ENCODE measurements at regions not wholly inside any gene's neighbourhood (a gene's known extent, or its start where the extent isn't known, plus 50 kb on each side); places are given as distances from the start of the nearest gene placed in this dataset.

GRCh38 chr2:45121236-45121927 lies 112.1 kb upstream of the SIX2 start:
- Histone ChIP-seq H3K79me2 (ENCODE audit: control insufficient read depth, insufficient read depth, low read length) (no peaks in the 10 kb centered on the region), H3K36me3 (ENCODE audit: control insufficient read depth in 2 of 2, extremely low read depth in 1 of 2, insufficient read depth in 2 of 2, low read length in 2 of 2) (no peaks in the 10 kb centered on the region), H3K4me2 (ENCODE audit: control insufficient read depth, extremely low read depth, insufficient read depth, low read depth, low read length) (no peak overlapping the region), H3K27ac (ENCODE audit: control insufficient read depth, insufficient read depth, low read length) (no peak overlapping the region), H3K9me1 (ENCODE audit: control insufficient read depth, extremely low read depth, insufficient read depth, low read length) (no peaks in the 10 kb centered on the region), H3K27me3 (ENCODE audit: control insufficient read depth, extremely low read depth, insufficient read depth, low read length) (peaks cover 8% of the 10 kb centered on the region), H3K4me3 (ENCODE audit: control insufficient read depth in 2 of 3, extremely low read depth in 1 of 3, insufficient read depth in 2 of 3, low read depth in 1 of 3, low read length in 3 of 3) (no peak overlapping the region), H2AFZ (ENCODE audit: control insufficient read depth, low read length) (no peak overlapping the region), H4K20me1 (ENCODE audit: control insufficient read depth, extremely low read depth, insufficient read depth, low read length) (no peaks in the 10 kb centered on the region), H3K4me1 (ENCODE audit: control insufficient read depth, extremely low read depth, insufficient read depth, low read length) (peaks cover 5% of the 10 kb centered on the region), H3K9me3 (ENCODE audit: control insufficient read depth, low read depth, low read length) (no peaks in the 10 kb centered on the region), H3K9ac (ENCODE audit: control insufficient read depth, extremely low read depth, insufficient read depth, low read length) (no peak overlapping the region)
- TF ChIP-seq EZH2 (IDR thresholded peaks at IDR 0.05; ENCODE audit: low read length) (no peak), CTCF (optimal IDR thresholded peaks at IDR 0.05 in 1 of 3, IDR thresholded peaks at IDR 0.05 in 1 of 3, conservative IDR thresholded peaks at IDR 0.05 in 1 of 3; ENCODE audit: extremely low read depth in 1 of 3, insufficient read depth in 2 of 3, low read length in 3 of 3) (no peak)
- dilution Hi-C loops (cut with MboI; ENCODE audit: extremely low pct_ligation_motif_present, low sequenced_read_pairs): no loop called here
- DNase-seq (ENCODE audit: low read depth, low spot score) (no peak), FAIRE-seq (no peak)

- H4K20me1 ChIP-seq (ENCODE audit: control insufficient read depth, extremely low read depth, insufficient read depth, low read length): no peaks in the 10 kb centered on the region
- no peaks in the 10 kb centered on the region for H3K36me3 ChIP-seq (ENCODE audit: control insufficient read depth in 2 of 2, extremely low read depth in 1 of 2, insufficient read depth in 2 of 2, low read length in 2 of 2)
- FAIRE-seq: no peak
- no peak for DNase-seq (ENCODE audit: low read depth, low spot score)
- peaks cover 8% of the 10 kb centered on the region for H3K27me3 ChIP-seq (ENCODE audit: control insufficient read depth, extremely low read depth, insufficient read depth, low read length)
- dilution Hi-C loops (cut with MboI; ENCODE audit: extremely low pct_ligation_motif_present, low sequenced_read_pairs): no loop called here
- H3K9ac ChIP-seq (ENCODE audit: control insufficient read depth, extremely low read depth, insufficient read depth, low read length): no peak overlapping the region
- H3K27ac ChIP-seq (ENCODE audit: control insufficient read depth, insufficient read depth, low read length): no peak overlapping the region
- H3K4me3 ChIP-seq (ENCODE audit: control insufficient read depth in 2 of 3, extremely low read depth in 1 of 3, insufficient read depth in 2 of 3, low read depth in 1 of 3, low read length in 3 of 3): no peak overlapping the region
- peaks cover 5% of the 10 kb centered on the region for H3K4me1 ChIP-seq (ENCODE audit: control insufficient read depth, extremely low read depth, insufficient read depth, low read length)
- no peaks in the 10 kb centered on the region for H3K9me3 ChIP-seq (ENCODE audit: control insufficient read depth, low read depth, low read length)
- H3K9me1 ChIP-seq (ENCODE audit: control insufficient read depth, extremely low read depth, insufficient read depth, low read length): no peaks in the 10 kb centered on the region
- H3K79me2 ChIP-seq (ENCODE audit: control insufficient read depth, insufficient read depth, low read length): no peaks in the 10 kb centered on the region
- TF ChIP-seq CTCF (optimal IDR thresholded peaks at IDR 0.05 in 1 of 3, IDR thresholded peaks at IDR 0.05 in 1 of 3, conservative IDR thresholded peaks at IDR 0.05 in 1 of 3; ENCODE audit: extremely low read depth in 1 of 3, insufficient read depth in 2 of 3, low read length in 3 of 3) (no peak), EZH2 (IDR thresholded peaks at IDR 0.05; ENCODE audit: low read length) (no peak)
- no peak overlapping the region for H2AFZ ChIP-seq (ENCODE audit: control insufficient read depth, low read length)
- no peak overlapping the region for H3K4me2 ChIP-seq (ENCODE audit: control insufficient read depth, extremely low read depth, insufficient read depth, low read depth, low read length)
Measured at GRCh38 chr2:45120546-45120945, 111.3 kb upstream of the SIX2 start.

Measured in keratinocyte (primary cell).